Fibroblast of the conjunctiva (primary cell): ENCODE measurements at regions not wholly inside any gene's neighbourhood (a gene's known extent, or its start where the extent isn't known, plus 50 kb on each side); places are given as distances from the start of the nearest gene placed in this dataset.

Experiments used
- DNase-seq: peaks from one replicate; pipeline ENCODE4 v3.0.0-alpha.2; 2010; ENCODE audit warnings: low read depth

- no peak for DNase-seq
Observed at GRCh38 chr1:191895462-191896058, 262.7 kb upstream of the RGS18 start.

- DNase-seq: no peak
Observed at GRCh38 chr1:191897134-191897533, 261.1 kb upstream of the RGS18 start.

DNA sequence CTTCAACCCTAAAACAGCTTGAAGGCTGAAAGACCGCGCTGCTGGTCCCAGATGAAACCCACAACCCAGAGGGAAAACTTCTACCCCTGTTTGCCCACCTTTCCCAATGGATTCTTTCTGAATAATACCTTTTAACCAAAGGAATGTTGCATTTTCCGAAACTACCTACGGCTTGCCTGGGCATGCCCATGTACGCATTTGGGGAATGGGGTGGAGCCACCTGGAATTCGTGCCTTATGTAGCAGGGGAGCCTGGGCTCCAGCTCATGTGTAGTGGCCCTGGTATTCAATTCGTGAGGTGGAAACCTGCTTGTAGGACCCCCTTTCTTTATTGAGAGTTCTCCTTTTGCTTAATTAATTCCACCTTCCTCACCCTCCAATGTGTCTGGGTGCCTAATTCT, 256.6 kb upstream of the RGS18 start:
- DNase-seq: no peak

DNA sequence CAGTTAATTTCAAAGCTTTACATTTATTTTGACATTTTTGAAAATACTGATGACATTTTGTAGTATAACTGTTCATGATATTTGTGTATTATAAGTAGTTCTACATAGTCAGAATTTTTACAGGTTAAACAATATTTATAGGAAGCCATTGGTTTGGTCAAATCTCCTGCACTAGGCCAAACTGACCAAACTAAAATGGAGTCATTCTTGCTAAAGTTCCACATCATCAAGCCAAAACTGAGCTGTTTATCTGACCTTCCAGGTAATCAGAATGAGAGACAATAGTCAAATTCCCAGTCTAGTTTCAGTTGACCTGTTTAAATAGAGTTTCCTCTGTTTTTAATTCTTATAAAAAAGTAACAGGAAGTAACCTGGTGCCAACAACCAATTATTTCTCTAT, 253.3 kb upstream of the RGS18 start:
- no peak for DNase-seq

- no peak for DNase-seq
Observed at GRCh38 chr1:191905781-191906180, 252.5 kb upstream of the RGS18 start.

- DNase-seq: no peak
Observed at GRCh38 chr1:191907121-191907520, 251.1 kb upstream of the RGS18 start.

- DNase-seq: no peak
Observed at GRCh38 chr1:191910245-191910644, 248.0 kb upstream of the RGS18 start.

DNA sequence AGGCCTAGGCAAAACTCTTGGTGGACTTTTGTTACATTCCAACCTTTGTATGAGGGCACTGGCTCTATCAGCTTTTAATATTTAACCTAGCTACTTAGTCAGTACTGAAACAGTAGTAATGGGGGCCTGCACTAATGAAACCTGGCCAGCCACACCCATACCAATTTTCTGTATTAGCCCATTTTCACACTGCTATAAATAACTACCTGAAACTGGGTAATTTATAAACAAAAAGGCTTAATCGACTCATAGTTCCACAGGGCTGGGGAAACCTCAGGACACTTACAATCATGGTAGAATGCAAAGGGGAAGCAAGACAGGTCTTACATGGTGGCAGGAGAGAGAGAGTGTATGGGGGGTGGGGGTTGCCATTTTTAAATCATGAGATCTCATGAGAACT, 245.7 kb upstream of the RGS18 start:
- no peak for DNase-seq

GRCh38 chr1:191913260-191913977, 244.8 kb upstream of the RGS18 start:
- DNase-seq: no peak

DNA sequence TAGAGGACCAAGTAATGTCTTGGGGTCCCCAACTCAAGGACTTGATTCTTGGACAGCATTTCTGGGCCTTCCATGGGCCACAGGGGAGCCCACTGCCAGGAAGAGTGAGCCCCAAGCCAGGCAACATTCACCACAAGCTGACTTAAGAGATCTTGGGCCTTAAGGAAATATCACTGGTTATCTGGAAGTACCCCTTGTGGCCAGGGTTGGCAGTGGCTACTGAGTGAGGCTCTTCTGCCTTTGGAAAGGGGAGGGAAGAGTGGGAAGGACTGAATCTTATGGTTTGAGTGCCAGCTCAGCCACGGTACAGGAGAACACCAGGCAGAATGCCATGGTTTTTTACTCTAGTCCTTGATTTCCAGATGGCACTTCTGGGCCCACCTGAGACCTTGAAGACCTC, 228.9 kb upstream of the RGS18 start:
- DNase-seq: no peak

DNA sequence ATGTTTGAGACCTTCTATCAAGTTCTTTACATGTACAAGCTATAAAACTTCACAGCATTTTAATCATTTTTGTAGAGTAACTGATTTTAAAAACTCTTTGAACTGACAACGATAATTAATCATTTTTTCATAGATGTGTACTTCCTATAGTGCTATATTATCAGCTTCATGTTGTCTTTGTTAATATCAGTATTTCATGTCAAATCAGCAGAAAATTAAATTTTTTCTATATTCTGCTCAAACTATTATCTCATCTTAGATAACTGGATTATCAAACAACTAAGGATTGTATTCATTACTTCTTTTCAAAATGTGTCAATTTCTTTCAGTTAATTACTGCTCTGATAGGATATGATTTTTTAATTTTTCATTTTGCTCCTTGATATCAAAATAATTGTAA, 214.6 kb upstream of the RGS18 start:
- no peak for DNase-seq

- DNase-seq: no peak
Observed at GRCh38 chr1:191953526-191953925, 204.7 kb upstream of the RGS18 start.

DNA sequence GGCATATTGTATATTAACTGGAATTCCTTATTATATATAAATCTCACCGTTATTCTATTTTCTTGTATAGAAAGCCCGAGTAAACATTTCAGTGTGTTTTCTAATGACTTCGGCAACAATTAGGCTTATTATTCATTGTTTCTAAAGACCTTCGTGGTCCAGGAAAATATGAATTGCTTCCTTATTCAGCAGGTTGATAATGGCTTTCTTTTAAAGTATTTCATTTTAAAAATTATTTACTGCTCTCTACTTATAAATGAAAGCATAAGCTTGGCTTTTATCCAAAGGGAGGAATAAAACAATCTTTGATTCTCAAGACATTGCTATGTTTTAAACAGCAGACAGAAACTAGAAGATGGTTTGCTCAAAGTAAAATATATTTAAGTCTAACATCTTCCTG, 198.4 kb upstream of the RGS18 start:
- no peak for DNase-seq

GRCh38 chr1:191963286-191963685, 195.0 kb upstream of the RGS18 start:
- no peak for DNase-seq

DNA sequence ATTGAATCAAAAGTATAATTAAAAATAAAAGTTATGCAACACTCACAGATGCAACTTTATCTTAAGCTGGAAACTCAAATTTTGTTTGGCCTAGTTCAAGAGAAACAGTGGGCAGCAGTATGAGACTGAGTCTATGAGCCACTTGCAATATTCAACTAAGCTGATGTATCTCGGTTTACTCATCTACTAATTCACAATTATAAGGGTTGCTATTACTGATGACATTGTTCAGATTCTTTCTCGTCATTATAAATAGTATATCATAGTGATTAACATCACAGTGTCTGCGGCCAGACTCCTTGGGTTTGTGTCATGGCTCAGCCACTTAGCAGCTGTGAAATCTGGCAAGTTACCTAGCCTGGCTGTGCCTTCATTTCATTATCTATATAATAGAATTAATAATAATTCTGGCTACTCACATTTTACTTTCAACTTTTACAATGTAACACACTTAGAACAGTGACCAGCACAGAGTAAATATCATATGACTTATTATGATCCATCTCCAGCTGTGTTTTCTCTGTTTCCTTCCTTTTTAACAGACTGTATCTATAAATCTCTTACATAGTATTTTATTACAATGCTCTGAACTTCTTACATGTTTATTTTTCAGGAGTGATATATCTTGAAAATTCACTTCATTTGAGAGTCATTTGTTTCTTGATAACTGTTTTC, 194.3 kb upstream of the RGS18 start:
- DNase-seq: no peak

DNA sequence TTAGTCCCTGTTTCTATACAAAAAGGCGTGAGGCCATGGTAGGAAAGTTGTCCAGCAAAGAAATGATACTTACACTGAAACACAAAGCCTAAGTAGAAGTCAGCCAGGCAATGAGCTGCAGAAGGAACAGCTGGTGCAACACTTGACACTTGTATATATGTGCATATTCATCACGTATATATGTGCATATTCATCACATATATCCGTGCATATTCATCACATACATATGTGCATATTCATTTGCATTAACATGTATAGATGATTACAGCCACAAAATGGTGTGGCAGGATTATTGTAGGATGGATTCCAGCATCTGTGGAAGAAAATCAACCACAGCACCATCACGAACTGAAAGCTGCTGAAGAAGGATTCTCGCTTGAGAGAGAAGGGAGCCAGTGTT, 189.0 kb upstream of the RGS18 start:
- no peak for DNase-seq

GRCh38 chr1:191970116-191970515, 188.1 kb upstream of the RGS18 start:
- DNase-seq: no peak

GRCh38 chr1:191971447-191971846, 186.8 kb upstream of the RGS18 start:
- no peak for DNase-seq

GRCh38 chr1:191974004-191974403, 184.3 kb upstream of the RGS18 start:
- DNase-seq: no peak

DNA sequence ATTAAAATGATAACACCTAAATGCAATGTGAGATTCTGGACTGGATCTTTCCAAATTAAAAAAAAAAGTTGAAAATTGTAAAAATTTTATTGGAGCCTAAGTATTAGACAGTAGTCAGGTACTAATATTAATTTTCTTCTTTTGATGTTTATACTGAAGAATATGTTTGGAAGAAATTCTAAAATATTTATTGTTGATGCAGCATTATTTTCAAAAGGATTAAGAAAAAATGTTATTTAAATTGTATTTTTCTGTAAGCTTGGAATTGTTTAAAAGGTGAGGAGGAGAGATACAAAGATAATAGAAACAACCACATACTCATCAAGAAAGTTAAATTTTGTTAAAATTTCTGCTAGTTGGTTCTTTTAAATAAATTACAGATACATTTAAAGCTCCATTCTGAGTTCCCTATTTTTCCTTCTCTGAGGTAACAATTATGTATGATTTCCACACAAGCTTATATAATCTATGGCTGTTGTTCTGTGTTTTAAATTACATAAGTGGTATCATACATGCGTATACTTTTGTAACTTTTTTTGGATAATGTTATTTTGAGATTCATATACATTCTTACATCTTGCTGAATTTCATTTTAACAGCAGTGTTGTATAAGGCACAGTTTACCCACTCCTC, 180.3 kb upstream of the RGS18 start:
- DNase-seq: no peak

GRCh38 chr1:191984856-191985255, 173.4 kb upstream of the RGS18 start:
- no peak for DNase-seq

DNA sequence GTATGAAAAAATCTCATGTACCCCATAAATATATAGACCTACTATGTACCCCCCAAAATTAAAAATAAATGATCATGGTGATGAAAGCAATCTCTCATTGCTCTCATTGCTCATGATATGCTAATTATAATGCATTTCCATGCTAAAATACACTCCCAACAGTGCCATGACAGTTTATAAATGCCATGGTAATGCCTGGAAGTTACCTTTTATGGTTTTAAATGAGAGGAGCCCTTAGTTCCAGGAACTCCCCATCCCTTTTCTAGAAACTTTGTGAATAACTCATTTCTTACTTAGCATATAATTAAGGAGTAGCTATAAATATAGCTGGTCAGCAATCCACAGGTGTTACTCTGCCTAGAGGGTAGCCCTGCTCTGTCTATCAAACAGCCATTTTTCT, 166.1 kb upstream of the RGS18 start:
- no peak for DNase-seq

GRCh38 chr1:191993549-191993948, 164.7 kb upstream of the RGS18 start:
- DNase-seq: no peak
